Calu3 (cell line): ENCODE measurements at regions not wholly inside any gene's neighbourhood (a gene's known extent, or its start where the extent isn't known, plus 50 kb on each side); places are given as distances from the start of the nearest gene placed in this dataset.

ENCODE experiments used
- BruUV-seq: library from RNA; stranded (reverse); fragments of 400-500 nt; replicated peaks from 2 replicates; lab custom pipeline; 2021; lab: Mats Ljungman, UMichigan
- CTCF ChIA-PET: fragments of 300-600 bp; sonication (Branson Sonifier 250); formaldehyde crosslinking; loops from one replicate; lab custom pipeline; 2022; ENCODE audit warnings: antibody characterized with exemption; lab: Charles Lee
- DNase-seq: peaks from one replicate; pipeline ENCODE4 v3.0.0; 2022
- H3K27ac Mint-ChIP-seq: one replicate; pipeline ENCODE4 v1.8.0; 2022; ENCODE audit warnings: mixed read lengths; ENCODE audit not compliant: unreplicated experiment
- H3K27me3 Mint-ChIP-seq: one replicate; pipeline ENCODE4 v1.8.0; 2022; ENCODE audit warnings: mixed read lengths; ENCODE audit not compliant: unreplicated experiment
- H3K36me3 Mint-ChIP-seq: one replicate; pipeline ENCODE4 v1.8.0; 2022; ENCODE audit warnings: mild to moderate bottlenecking, moderate library complexity, mixed read lengths; ENCODE audit not compliant: insufficient read depth, unreplicated experiment
- H3K4me1 Mint-ChIP-seq: one replicate; pipeline ENCODE4 v1.8.0; 2022; ENCODE audit warnings: mild to moderate bottlenecking, low read depth, mixed read lengths; ENCODE audit not compliant: unreplicated experiment
- H3K4me3 Mint-ChIP-seq: one replicate; pipeline ENCODE4 v1.8.0; 2022; ENCODE audit warnings: mild to moderate bottlenecking, low read depth, moderate library complexity, mixed read lengths; ENCODE audit not compliant: unreplicated experiment
- H3K9me3 Mint-ChIP-seq: one replicate; pipeline ENCODE4 v1.8.0; 2022; ENCODE audit warnings: low read depth, mixed read lengths; ENCODE audit not compliant: unreplicated experiment
- CTCF ChIP-seq: fragments of 200-600 bp; IDR thresholded peaks from one replicate; pipeline ENCODE4 v1.8.0; 2022; ENCODE audit warnings: antibody characterized with exemption; ENCODE audit not compliant: unreplicated experiment
- intact Hi-C: fragments of 100-400 bp; cut with micrococcal nuclease; formaldehyde crosslinking; loops from one replicate; pipeline ENCODE4 v1.10.0; 2022; ENCODE audit not compliant: unreplicated experiment

GRCh38 chr13:111549464-111549863 lies 229.0 kb downstream of the TEX29 start:
- H3K9me3 Mint-ChIP-seq: peaks cover 5% of the 10 kb centered on the region
- no peak for TF ChIP-seq CTCF
- no peaks in the 10 kb centered on the region for H3K4me1 Mint-ChIP-seq
- BruUV-seq: no TSS peak
- CTCF ChIA-PET: no interaction called here
- intact Hi-C loops: no loop called here
- no peaks in the 10 kb centered on the region for H3K36me3 Mint-ChIP-seq
- DNase-seq: no peak
- no peaks in the 10 kb centered on the region for H3K27me3 Mint-ChIP-seq
- no peak overlapping the region for H3K4me3 Mint-ChIP-seq
- no peak overlapping the region for H3K27ac Mint-ChIP-seq

GRCh38 chr13:111550062-111550461 lies 229.6 kb downstream of the TEX29 start:
- TF ChIP-seq CTCF: no peak
- BruUV-seq: no TSS peak
- H3K4me1 Mint-ChIP-seq: no peaks in the 10 kb centered on the region
- DNase-seq: no peak
- no peaks in the 10 kb centered on the region for H3K27me3 Mint-ChIP-seq
- H3K27ac Mint-ChIP-seq: no peak overlapping the region
- H3K9me3 Mint-ChIP-seq: peaks cover 5% of the 10 kb centered on the region
- CTCF ChIA-PET: no interaction called here
- intact Hi-C loops: no loop called here
- H3K4me3 Mint-ChIP-seq: no peak overlapping the region
- H3K36me3 Mint-ChIP-seq: no peaks in the 10 kb centered on the region

GRCh38 chr13:111551204-111551820 lies 230.9 kb downstream of the TEX29 start:
- no TSS peak for BruUV-seq
- intact Hi-C loops: no loop called here
- no peak for DNase-seq
- H3K4me3 Mint-ChIP-seq: no peak overlapping the region
- no peaks in the 10 kb centered on the region for H3K4me1 Mint-ChIP-seq
- CTCF ChIA-PET: no interaction called here
- H3K36me3 Mint-ChIP-seq: no peaks in the 10 kb centered on the region
- H3K27ac Mint-ChIP-seq: no peak overlapping the region
- no peak for TF ChIP-seq CTCF
- peaks cover 5% of the 10 kb centered on the region for H3K9me3 Mint-ChIP-seq
- H3K27me3 Mint-ChIP-seq: no peaks in the 10 kb centered on the region

GRCh38 chr13:111552891-111553655 lies 232.6 kb downstream of the TEX29 start:
- BruUV-seq: no TSS peak
- Mint-ChIP-seq H3K9me3 (peaks cover 5% of the 10 kb centered on the region), H3K27ac (no peak overlapping the region), H3K27me3 (no peaks in the 10 kb centered on the region), H3K4me1 (no peaks in the 10 kb centered on the region), H3K4me3 (no peak overlapping the region), H3K36me3 (peaks cover 2% of the 10 kb centered on the region)
- DNase-seq: no peak
- TF ChIP-seq CTCF: no peak
- intact Hi-C loops: no loop called here
- CTCF ChIA-PET: no interaction called here
